OCI-LY7 (cell line): ENCODE measurements at regions not wholly inside any gene's neighbourhood (a gene's known extent, or its start where the extent isn't known, plus 50 kb on each side); places are given as distances from the start of the nearest gene placed in this dataset.

Experiments used
- BruUV-seq: library from RNA; stranded (reverse); fragments of 400-500 nt; replicated peaks from 2 replicates; lab custom pipeline; 2021; lab: Mats Ljungman, UMichigan
- CTCF ChIA-PET: fragments of 300-600 bp; sonication (Branson Sonifier 250); formaldehyde crosslinking; loops from one replicate; lab custom pipeline; 2022; ENCODE audit warnings: antibody characterized with exemption; ENCODE audit not compliant: unreplicated experiment; lab: Charles Lee
- POLR2A ChIA-PET: fragments of 300-600 bp; sonication (Branson Sonifier 250); formaldehyde crosslinking; loops from one replicate; lab custom pipeline; 2022; ENCODE audit warnings: antibody characterized with exemption; lab: Charles Lee
- DNase-seq: peaks from one replicate; pipeline ENCODE4 v3.0.0-alpha.2; 2015; ENCODE audit warnings: low spot score
- H2AFZ ChIP-seq: fragments of 200-600 bp; sonication (generic), shearing (Covaris generic); 2 replicates; pipeline ENCODE4 v1.6.1; 2014; ENCODE audit warnings: mild to moderate bottlenecking, antibody characterized with exemption, low read length, moderate library complexity
- H3K27ac ChIP-seq: fragments of 200-600 bp; sonication (generic); 2 replicates; pipeline ENCODE4 v1.5.1; 2014; ENCODE audit warnings: mixed run types, low read depth, mild to moderate bottlenecking, moderate library complexity, low read length, inconsistent platforms; ENCODE audit not compliant: poor library complexity, severe bottlenecking
- H3K36me3 ChIP-seq: fragments of 200-600 bp; sonication (generic); 2 replicates; pipeline ENCODE4 v1.6.1; 2014; ENCODE audit warnings: mild to moderate bottlenecking, antibody characterized with exemption, low read length, moderate library complexity, mixed read lengths; ENCODE audit not compliant: insufficient read depth
- H3K4me1 ChIP-seq: fragments of 200-600 bp; sonication (generic); 2 replicates; pipeline ENCODE4 v1.5.1; 2014; ENCODE audit warnings: mild to moderate bottlenecking, low read length; ENCODE audit not compliant: insufficient read depth, poor library complexity, severe bottlenecking
- H3K4me2 ChIP-seq: fragments of 200-600 bp; sonication (generic); 2 replicates; pipeline ENCODE4 v1.6.1; 2014; ENCODE audit warnings: mild to moderate bottlenecking, low read length
- H3K4me3 ChIP-seq: fragments of 200-600 bp; sonication (generic); 2 replicates; pipeline ENCODE4 v1.5.1; 2014; ENCODE audit warnings: mild to moderate bottlenecking, low read depth, low read length; ENCODE audit not compliant: poor library complexity, severe bottlenecking
- H3K79me2 ChIP-seq: fragments of 200-600 bp; sonication (generic); 2 replicates; pipeline ENCODE4 v1.6.1; 2016; ENCODE audit warnings: low read depth, mild to moderate bottlenecking, low read length, moderate library complexity, mixed read lengths; ENCODE audit not compliant: insufficient read depth
- H3K9me2 ChIP-seq: fragments of 200-600 bp; sonication (generic); 2 replicates; pipeline ENCODE4 v1.6.1; 2016; ENCODE audit warnings: mild to moderate bottlenecking, low read length, mixed read lengths; ENCODE audit not compliant: insufficient read depth
- H3K9me3 ChIP-seq: fragments of 200-600 bp; sonication (generic); 2 replicates; pipeline ENCODE4 v1.6.1; 2014; ENCODE audit warnings: mild to moderate bottlenecking, mixed run types, low read length, mixed read lengths
- H4K20me1 ChIP-seq: fragments of 200-600 bp; sonication (generic); 2 replicates; pipeline ENCODE4 v1.6.1; 2014; ENCODE audit warnings: mild to moderate bottlenecking, antibody characterized with exemption, low read length, moderate library complexity, mixed read lengths; ENCODE audit not compliant: insufficient read depth
- CTCF ChIP-seq: fragments of 200-600 bp; sonication (generic); conservative IDR thresholded peaks from 2 replicates; pipeline ENCODE4 v1.5.1; 2014; ENCODE audit warnings: mild to moderate bottlenecking, antibody characterized with exemption, low read length, moderate library complexity, mixed read lengths
- EZH2phosphoT487 ChIP-seq: fragments of 200-600 bp; sonication (generic); IDR thresholded peaks from 2 replicates; pipeline ENCODE4 v1.6.1; 2018; ENCODE audit warnings: low read depth, borderline replicate concordance, mild to moderate bottlenecking, mixed run types, antibody characterized with exemption, low read length, moderate library complexity, mixed read lengths
- intact Hi-C: fragments of 100-400 bp; cut with micrococcal nuclease; formaldehyde crosslinking; loops from one replicate; pipeline ENCODE4 v1.10.0; 2022; ENCODE audit not compliant: unreplicated experiment

GRCh38 chr11:134904103-134904790 is 492.2 kb upstream of the B3GAT1 start:
- no peak for DNase-seq
- no peaks in the 10 kb centered on the region for H3K4me1 ChIP-seq
- TF ChIP-seq CTCF (no peak), EZH2phosphoT487 (no peak)
- no peaks in the 10 kb centered on the region for H3K9me3 ChIP-seq
- H3K79me2 ChIP-seq = no peaks in the 10 kb centered on the region
- POLR2A ChIA-PET = no interaction called here
- no peak overlapping the region for H2AFZ ChIP-seq
- no peaks in the 10 kb centered on the region for H3K36me3 ChIP-seq
- intact Hi-C loops = no loop called here
- no peak overlapping the region for H3K27ac ChIP-seq
- CTCF ChIA-PET = no interaction called here
- H4K20me1 ChIP-seq = no peaks in the 10 kb centered on the region
- no peak overlapping the region for H3K4me3 ChIP-seq
- H3K9me2 ChIP-seq = no peaks in the 10 kb centered on the region
- no peak overlapping the region for H3K4me2 ChIP-seq
- no TSS peak for BruUV-seq

- intact Hi-C loops = no loop called here
- no peak overlapping the region for H3K4me3 ChIP-seq
- H4K20me1 ChIP-seq = no peaks in the 10 kb centered on the region
- TF ChIP-seq CTCF (no peak), EZH2phosphoT487 (no peak)
- H3K9me3 ChIP-seq = no peaks in the 10 kb centered on the region
- no peaks in the 10 kb centered on the region for H3K9me2 ChIP-seq
- POLR2A ChIA-PET = no interaction called here
- H3K27ac ChIP-seq = no peak overlapping the region
- no peaks in the 10 kb centered on the region for H3K36me3 ChIP-seq
- H3K4me2 ChIP-seq = no peak overlapping the region
- no peak overlapping the region for H2AFZ ChIP-seq
- CTCF ChIA-PET = no interaction called here
- H3K4me1 ChIP-seq = no peaks in the 10 kb centered on the region
- no TSS peak for BruUV-seq
- no peak for DNase-seq
- H3K79me2 ChIP-seq = no peaks in the 10 kb centered on the region
These were observed 490.2 kb upstream of the B3GAT1 start for GRCh38 chr11:134901955-134902918.
